ENCODE measurements at regions not wholly inside any gene's neighbourhood (a gene's known extent, or its start where the extent isn't known, plus 50 kb on each side); places are given as distances from the start of the nearest gene placed in this dataset.

- H3K4me3 Mint-ChIP-seq, result no peak overlapping the region
- no peaks in the 10 kb centered on the region for H3K27me3 Mint-ChIP-seq (ENCODE audit: low read depth)
- DNase-seq (no peak), ATAC-seq (no peak)
- no peaks in the 10 kb centered on the region for H3K9me3 Mint-ChIP-seq (ENCODE audit: insufficient read depth)
- POLR2A ChIA-PET, result no interaction called here
- no peak overlapping the region for H3K27ac Mint-ChIP-seq
- CTCF ChIA-PET, result no interaction called here
- no peaks in the 10 kb centered on the region for H3K4me1 Mint-ChIP-seq (ENCODE audit: low read depth)
- H3K36me3 Mint-ChIP-seq (ENCODE audit: low read depth), result no peaks in the 10 kb centered on the region
Measured at GRCh38 chrX:22648281-22648680, 351.5 kb upstream of the DDX53 start.

DNA sequence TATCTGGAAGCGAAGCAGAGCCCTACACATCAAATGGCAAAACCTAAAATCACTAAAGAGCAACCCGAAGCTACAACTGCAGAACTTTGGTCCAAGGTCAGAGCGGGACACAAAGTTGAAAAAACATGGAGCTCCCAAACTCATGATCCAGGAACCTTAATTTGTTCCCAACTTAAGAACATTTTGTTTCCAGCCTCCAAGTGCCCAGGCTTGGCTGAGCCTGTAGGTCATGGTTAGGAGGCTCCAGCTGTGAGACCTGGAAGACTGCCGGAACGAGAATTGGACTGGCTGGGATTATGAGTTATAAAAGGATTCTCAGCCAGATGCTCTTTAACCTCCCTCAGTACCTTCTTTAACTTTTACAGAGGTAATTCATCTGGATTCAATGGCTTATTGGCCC, 349.1 kb upstream of the DDX53 start:
- Mint-ChIP-seq H3K27me3 (ENCODE audit: low read depth) (no peaks in the 10 kb centered on the region), H3K4me3 (no peak overlapping the region), H3K4me1 (ENCODE audit: low read depth) (no peaks in the 10 kb centered on the region), H3K36me3 (ENCODE audit: low read depth) (no peaks in the 10 kb centered on the region), H3K27ac (no peak overlapping the region), H3K9me3 (ENCODE audit: insufficient read depth) (no peaks in the 10 kb centered on the region)
- ChIA-PET POLR2A (no interaction called here), CTCF (no interaction called here)
- DNase-seq (no peak), ATAC-seq (no peak)

- no peaks in the 10 kb centered on the region for H3K27me3 Mint-ChIP-seq (ENCODE audit: low read depth)
- ChIA-PET CTCF (no interaction called here), POLR2A (no interaction called here)
- no peak for DNase-seq
- H3K36me3 Mint-ChIP-seq (ENCODE audit: low read depth), result no peaks in the 10 kb centered on the region
- no peak overlapping the region for H3K4me3 Mint-ChIP-seq
- no peaks in the 10 kb centered on the region for H3K4me1 Mint-ChIP-seq (ENCODE audit: low read depth)
- ATAC-seq, result no peak
- no peaks in the 10 kb centered on the region for H3K9me3 Mint-ChIP-seq (ENCODE audit: insufficient read depth)
- no peak overlapping the region for H3K27ac Mint-ChIP-seq
Measured at GRCh38 chrX:22652596-22652995, 347.2 kb upstream of the DDX53 start.

DNA sequence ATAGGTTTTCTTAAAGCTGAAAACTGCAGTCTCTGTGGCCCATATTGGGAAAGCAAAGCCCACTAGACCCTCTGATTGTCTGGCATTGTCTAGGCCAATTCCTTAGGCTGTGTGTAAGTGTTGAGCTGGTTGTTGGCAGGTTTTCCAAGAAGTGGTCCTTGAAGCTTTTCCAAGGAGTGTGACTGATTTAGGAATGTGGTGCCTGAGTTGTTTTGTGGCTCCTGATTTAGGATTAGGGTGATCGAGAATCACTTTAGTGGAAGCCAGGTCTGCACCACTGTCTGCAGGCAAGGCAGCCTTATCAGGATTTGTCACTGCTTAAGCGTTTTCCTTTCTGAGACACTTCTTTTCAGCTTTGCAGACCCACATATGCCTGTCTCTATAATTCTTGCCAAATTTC, 339.0 kb upstream of the DDX53 start:
- Mint-ChIP-seq H3K4me1 (ENCODE audit: low read depth) (no peaks in the 10 kb centered on the region), H3K36me3 (ENCODE audit: low read depth) (no peaks in the 10 kb centered on the region), H3K4me3 (no peak overlapping the region), H3K9me3 (ENCODE audit: insufficient read depth) (no peaks in the 10 kb centered on the region), H3K27me3 (ENCODE audit: low read depth) (no peaks in the 10 kb centered on the region), H3K27ac (no peak overlapping the region)
- CTCF ChIA-PET, result no interaction called here
- POLR2A ChIA-PET, result no interaction called here
- DNase-seq (no peak), ATAC-seq (no peak)

- Mint-ChIP-seq H3K27me3 (ENCODE audit: low read depth) (no peaks in the 10 kb centered on the region), H3K4me3 (no peak overlapping the region), H3K4me1 (ENCODE audit: low read depth) (no peaks in the 10 kb centered on the region), H3K27ac (no peak overlapping the region), H3K36me3 (ENCODE audit: low read depth) (no peaks in the 10 kb centered on the region), H3K9me3 (ENCODE audit: insufficient read depth) (no peaks in the 10 kb centered on the region)
- DNase-seq, result no peak
- ChIA-PET POLR2A (no interaction called here), CTCF (no interaction called here)
- no peak for ATAC-seq
Measured at GRCh38 chrX:22662776-22663175, 337.0 kb upstream of the DDX53 start.

DNA sequence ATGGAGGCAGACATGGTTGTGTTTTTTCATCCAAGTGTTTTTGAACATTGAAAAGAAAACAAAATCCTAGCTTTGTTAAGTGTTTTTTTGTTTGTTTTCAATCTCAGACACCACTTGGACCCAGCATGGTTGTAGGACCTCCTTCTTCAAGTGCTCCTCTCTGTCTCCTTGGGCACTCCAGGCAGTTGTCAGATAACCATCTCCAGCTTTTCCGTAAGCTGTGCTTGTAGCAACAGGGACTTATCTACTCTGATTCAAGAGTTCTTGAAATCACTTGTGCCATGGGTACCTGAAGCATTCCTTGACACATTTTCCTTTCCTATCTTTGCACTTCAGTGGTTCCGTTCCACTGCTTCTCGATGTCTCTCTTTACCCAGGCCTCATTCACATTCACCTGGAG, 334.9 kb upstream of the DDX53 start:
- no peak overlapping the region for H3K4me3 Mint-ChIP-seq
- no peaks in the 10 kb centered on the region for H3K36me3 Mint-ChIP-seq (ENCODE audit: low read depth)
- no peaks in the 10 kb centered on the region for H3K27me3 Mint-ChIP-seq (ENCODE audit: low read depth)
- H3K4me1 Mint-ChIP-seq (ENCODE audit: low read depth), result no peaks in the 10 kb centered on the region
- ATAC-seq, result no peak
- ChIA-PET POLR2A (no interaction called here), CTCF (no interaction called here)
- H3K9me3 Mint-ChIP-seq (ENCODE audit: insufficient read depth), result no peaks in the 10 kb centered on the region
- no peak for DNase-seq
- no peak overlapping the region for H3K27ac Mint-ChIP-seq

- CTCF ChIA-PET, result no interaction called here
- DNase-seq, result no peak
- no peaks in the 10 kb centered on the region for H3K36me3 Mint-ChIP-seq (ENCODE audit: low read depth)
- no peak overlapping the region for H3K4me3 Mint-ChIP-seq
- no peaks in the 10 kb centered on the region for H3K4me1 Mint-ChIP-seq (ENCODE audit: low read depth)
- no peak overlapping the region for H3K27ac Mint-ChIP-seq
- no peaks in the 10 kb centered on the region for H3K27me3 Mint-ChIP-seq (ENCODE audit: low read depth)
- POLR2A ChIA-PET, result no interaction called here
- no peak for ATAC-seq
- H3K9me3 Mint-ChIP-seq (ENCODE audit: insufficient read depth), result no peaks in the 10 kb centered on the region
Measured at GRCh38 chrX:22665818-22666217, 333.9 kb upstream of the DDX53 start.

DNA sequence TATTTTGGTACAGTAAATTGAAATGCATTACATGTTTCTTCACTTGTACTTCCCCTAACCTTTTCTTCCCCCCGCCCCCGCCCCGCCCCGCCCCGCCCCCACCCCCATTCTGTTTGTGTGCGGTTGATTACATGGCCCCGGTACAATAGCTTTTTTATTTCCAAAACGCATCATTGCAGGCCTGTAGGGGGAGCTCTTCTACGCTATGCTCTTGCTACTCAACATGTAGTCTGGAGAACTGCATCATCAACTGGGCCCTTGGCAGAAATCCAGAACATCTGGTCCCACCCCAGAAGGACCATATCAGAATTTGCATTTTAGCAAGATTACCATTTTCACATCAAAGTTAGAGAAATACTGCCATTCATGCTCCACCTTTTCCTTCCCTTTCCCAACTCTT, 333.3 kb upstream of the DDX53 start:
- ATAC-seq (no peak), DNase-seq (peak; percentile 18)
- no peaks in the 10 kb centered on the region for H3K9me3 Mint-ChIP-seq (ENCODE audit: insufficient read depth)
- no peak overlapping the region for H3K27ac Mint-ChIP-seq
- POLR2A ChIA-PET, result no interaction called here
- no peak overlapping the region for H3K4me3 Mint-ChIP-seq
- no peaks in the 10 kb centered on the region for H3K36me3 Mint-ChIP-seq (ENCODE audit: low read depth)
- CTCF ChIA-PET, result no interaction called here
- no peaks in the 10 kb centered on the region for H3K27me3 Mint-ChIP-seq (ENCODE audit: low read depth)
- H3K4me1 Mint-ChIP-seq (ENCODE audit: low read depth), result no peaks in the 10 kb centered on the region

GRCh38 chrX:22674932-22675331, 324.8 kb upstream of the DDX53 start:
- Mint-ChIP-seq H3K4me3 (no peak overlapping the region), H3K27ac (no peak overlapping the region), H3K9me3 (ENCODE audit: insufficient read depth) (no peaks in the 10 kb centered on the region), H3K27me3 (ENCODE audit: low read depth) (no peaks in the 10 kb centered on the region), H3K36me3 (ENCODE audit: low read depth) (no peaks in the 10 kb centered on the region), H3K4me1 (ENCODE audit: low read depth) (no peaks in the 10 kb centered on the region)
- no peak for DNase-seq
- ChIA-PET POLR2A (no interaction called here), CTCF (no interaction called here)
- ATAC-seq, result no peak

DNA sequence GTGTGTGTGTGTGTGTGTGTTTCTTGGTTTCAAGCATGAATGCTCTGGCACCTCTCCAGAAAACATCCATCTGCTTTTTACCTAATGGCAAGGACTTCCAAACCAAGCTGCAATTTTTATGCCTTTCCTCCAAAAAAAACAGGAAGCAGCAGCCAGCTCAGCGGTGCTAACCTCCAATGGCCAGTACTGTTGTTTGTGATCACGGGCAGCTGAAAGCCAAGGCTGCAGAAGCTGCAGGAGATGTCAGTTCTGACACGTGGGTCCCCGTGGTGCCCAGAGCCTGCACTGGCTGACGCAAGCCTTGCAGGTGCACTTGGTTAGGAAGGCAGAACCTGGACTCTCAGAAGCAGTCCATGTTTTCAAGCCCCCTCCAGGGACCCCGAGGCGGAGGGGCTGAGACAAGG, 313.6 kb upstream of the DDX53 start:
- Mint-ChIP-seq H3K36me3 (ENCODE audit: low read depth) (no peaks in the 10 kb centered on the region), H3K4me1 (ENCODE audit: low read depth) (no peaks in the 10 kb centered on the region), H3K27me3 (ENCODE audit: low read depth) (no peaks in the 10 kb centered on the region), H3K9me3 (ENCODE audit: insufficient read depth) (no peaks in the 10 kb centered on the region), H3K27ac (no peak overlapping the region), H3K4me3 (no peak overlapping the region)
- ATAC-seq, result no peak
- ChIA-PET CTCF (no interaction called here), POLR2A (no interaction called here)
- no peak for DNase-seq

- Mint-ChIP-seq H3K36me3 (ENCODE audit: low read depth) (no peaks in the 10 kb centered on the region), H3K4me3 (no peak overlapping the region), H3K9me3 (ENCODE audit: insufficient read depth) (no peaks in the 10 kb centered on the region), H3K27ac (no peak overlapping the region), H3K27me3 (ENCODE audit: low read depth) (no peaks in the 10 kb centered on the region), H3K4me1 (ENCODE audit: low read depth) (no peaks in the 10 kb centered on the region)
- ChIA-PET CTCF (no interaction called here), POLR2A (no interaction called here)
- DNase-seq (no peak), ATAC-seq (no peak)
Measured at GRCh38 chrX:22689290-22689689, 310.5 kb upstream of the DDX53 start.

- ChIA-PET CTCF (no interaction called here), POLR2A (no interaction called here)
- DNase-seq (no peak), ATAC-seq (no peak)
- Mint-ChIP-seq H3K9me3 (ENCODE audit: insufficient read depth) (no peaks in the 10 kb centered on the region), H3K36me3 (ENCODE audit: low read depth) (no peaks in the 10 kb centered on the region), H3K27ac (no peak overlapping the region), H3K4me3 (no peak overlapping the region), H3K27me3 (ENCODE audit: low read depth) (no peaks in the 10 kb centered on the region), H3K4me1 (ENCODE audit: low read depth) (no peaks in the 10 kb centered on the region)
Measured at GRCh38 chrX:22690116-22690515, 309.6 kb upstream of the DDX53 start.

GRCh38 chrX:22691966-22692565, 307.7 kb upstream of the DDX53 start:
- Mint-ChIP-seq H3K36me3 (ENCODE audit: low read depth) (no peaks in the 10 kb centered on the region), H3K9me3 (ENCODE audit: insufficient read depth) (no peaks in the 10 kb centered on the region), H3K27me3 (ENCODE audit: low read depth) (no peaks in the 10 kb centered on the region), H3K4me1 (ENCODE audit: low read depth) (no peaks in the 10 kb centered on the region), H3K27ac (no peak overlapping the region), H3K4me3 (no peak overlapping the region)
- ATAC-seq, result no peak
- ChIA-PET CTCF (no interaction called here), POLR2A (no interaction called here)
- DNase-seq, result no peak

Data from activated CD8-positive, alpha-beta T cell treated with anti-CD3 and anti-CD28 coated beads, Interleukin-2, amount 10 ng/mL, durations not matched to agents 7 days and 5 days (primary cell).